ENCODE measurements at regions not wholly inside any gene's neighbourhood (a gene's known extent, or its start where the extent isn't known, plus 50 kb on each side); places are given as distances from the start of the nearest gene placed in this dataset.

- intact Hi-C loops (cut with micrococcal nuclease), result no loop called here
These were observed 930.2 kb downstream of the TFAP2A start for GRCh38 chr6:9484686-9485085.

GRCh38 chr6:9484091-9484490 is 930.8 kb downstream of the TFAP2A start:
- intact Hi-C loops (cut with micrococcal nuclease), result no loop called here

GRCh38 chr6:9482030-9482738 is 932.7 kb downstream of the TFAP2A start:
- intact Hi-C loops (cut with micrococcal nuclease), result no loop called here

GRCh38 chr6:9481292-9482029 is 933.4 kb downstream of the TFAP2A start:
- intact Hi-C loops (cut with micrococcal nuclease), result no loop called here

- intact Hi-C loops (cut with micrococcal nuclease), result no loop called here
These were observed 946.6 kb downstream of the TFAP2A start for GRCh38 chr6:9468277-9468676.

GRCh38 chr6:9467741-9468140 is 947.1 kb downstream of the TFAP2A start:
- intact Hi-C loops (cut with micrococcal nuclease), result no loop called here

GRCh38 chr6:9464583-9464982 is 950.3 kb downstream of the TFAP2A start:
- intact Hi-C loops (cut with micrococcal nuclease), result no loop called here

- intact Hi-C loops (cut with micrococcal nuclease), result no loop called here
These were observed 951.6 kb downstream of the TFAP2A start for GRCh38 chr6:9463311-9463710.

- intact Hi-C loops (cut with micrococcal nuclease), result no loop called here
These were observed 953.7 kb downstream of the TFAP2A start for GRCh38 chr6:9461188-9461587.

- intact Hi-C loops (cut with micrococcal nuclease), result no loop called here
These were observed 956.5 kb downstream of the TFAP2A start for GRCh38 chr6:9458424-9458823.

GRCh38 chr6:9455864-9456658 is 958.8 kb downstream of the TFAP2A start:
- intact Hi-C loops (cut with micrococcal nuclease), result no loop called here

GRCh38 chr6:9439621-9440330 is 975.1 kb downstream of the TFAP2A start:
- intact Hi-C loops (cut with micrococcal nuclease), result no loop called here

- intact Hi-C loops (cut with micrococcal nuclease), result no loop called here
These were observed 977.0 kb downstream of the TFAP2A start for GRCh38 chr6:9437836-9438235.

GRCh38 chr6:9435281-9435680 is 979.6 kb downstream of the TFAP2A start:
- intact Hi-C loops (cut with micrococcal nuclease), result no loop called here

GRCh38 chr6:9431945-9432344 is 982.9 kb downstream of the TFAP2A start:
- intact Hi-C loops (cut with micrococcal nuclease), result no loop called here

GRCh38 chr6:9428421-9429172 is 986.3 kb downstream of the TFAP2A start:
- intact Hi-C loops (cut with micrococcal nuclease), result no loop called here

- intact Hi-C loops (cut with micrococcal nuclease), result no loop called here
These were observed 986.8 kb upstream of the SLC35B3 start for GRCh38 chr6:9422138-9422537.

- intact Hi-C loops (cut with micrococcal nuclease), result no loop called here
These were observed 985.1 kb upstream of the SLC35B3 start for GRCh38 chr6:9420316-9421015.

- intact Hi-C loops (cut with micrococcal nuclease), result no loop called here
These were observed 982.1 kb upstream of the SLC35B3 start for GRCh38 chr6:9417400-9417799.

GRCh38 chr6:9412951-9413559 is 977.7 kb upstream of the SLC35B3 start:
- intact Hi-C loops (cut with micrococcal nuclease), result loop anchor here (1.0 to 5.0 kb wide), 2 partner anchors 430 to 1281 kb away; no protein-coding TSS in a partner anchor

Data from T-helper 1 cell treated with Interleukin-12 subunit alpha and Interleukin-12 subunit beta and Interleukin-4 antibody, amounts not matched to agents 30 ng/mL and 1 ng/mL, for 36 hours (primary cell).